ENCODE measurements at regions not wholly inside any gene's neighbourhood (a gene's known extent, or its start where the extent isn't known, plus 50 kb on each side); places are given as distances from the start of the nearest gene placed in this dataset.

DNA sequence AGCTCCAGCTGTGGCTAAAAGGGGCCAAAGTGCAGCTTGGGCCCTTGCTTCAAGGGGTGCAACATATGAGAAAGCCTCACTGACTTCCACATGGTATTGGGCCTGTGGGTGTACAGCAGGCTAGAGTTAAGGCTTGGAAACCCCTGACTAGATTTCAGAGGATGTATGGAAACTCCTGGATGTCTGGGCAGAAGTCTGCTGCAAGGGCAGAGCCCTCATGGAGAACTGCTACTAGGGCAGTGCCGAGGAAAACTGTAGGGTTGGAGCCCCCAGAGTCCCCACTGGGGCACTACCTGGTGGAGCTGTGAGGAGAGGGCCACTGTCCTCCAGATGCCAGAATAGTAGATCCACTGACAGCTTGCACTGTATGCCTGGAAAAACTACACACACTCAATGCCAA, 69.5 kb downstream of the XCL2 start:
- Histone ChIP-seq H3K4me3 (replicated peaks; ENCODE audit: low read depth, low read length) (no peak overlapping the region), H3K36me3 (ENCODE audit: control insufficient read depth, insufficient read depth, low read length) (no peaks in the 10 kb centered on the region), H3K27me3 (replicated peaks; ENCODE audit: control insufficient read depth, insufficient read depth, low read length) (no peaks in the 10 kb centered on the region)
- DNase-seq (ENCODE audit: extremely low read depth, insufficient read length): no peak
- TF ChIP-seq, protein P1, sequence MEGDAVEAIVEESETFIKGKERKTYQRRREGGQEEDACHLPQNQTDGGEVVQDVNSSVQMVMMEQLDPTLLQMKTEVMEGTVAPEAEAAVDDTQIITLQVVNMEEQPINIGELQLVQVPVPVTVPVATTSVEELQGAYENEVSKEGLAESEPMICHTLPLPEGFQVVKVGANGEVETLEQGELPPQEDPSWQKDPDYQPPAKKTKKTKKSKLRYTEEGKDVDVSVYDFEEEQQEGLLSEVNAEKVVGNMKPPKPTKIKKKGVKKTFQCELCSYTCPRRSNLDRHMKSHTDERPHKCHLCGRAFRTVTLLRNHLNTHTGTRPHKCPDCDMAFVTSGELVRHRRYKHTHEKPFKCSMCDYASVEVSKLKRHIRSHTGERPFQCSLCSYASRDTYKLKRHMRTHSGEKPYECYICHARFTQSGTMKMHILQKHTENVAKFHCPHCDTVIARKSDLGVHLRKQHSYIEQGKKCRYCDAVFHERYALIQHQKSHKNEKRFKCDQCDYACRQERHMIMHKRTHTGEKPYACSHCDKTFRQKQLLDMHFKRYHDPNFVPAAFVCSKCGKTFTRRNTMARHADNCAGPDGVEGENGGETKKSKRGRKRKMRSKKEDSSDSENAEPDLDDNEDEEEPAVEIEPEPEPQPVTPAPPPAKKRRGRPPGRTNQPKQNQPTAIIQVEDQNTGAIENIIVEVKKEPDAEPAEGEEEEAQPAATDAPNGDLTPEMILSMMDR (IDR thresholded peaks at IDR 0.05; ENCODE audit: insufficient read depth, low read length, poor library complexity, severe bottlenecking): no peak

GRCh38 chr1:168473126-168473525, 70.7 kb downstream of the XCL2 start:
- Histone ChIP-seq H3K27me3 (replicated peaks; ENCODE audit: control insufficient read depth, insufficient read depth, low read length) (no peaks in the 10 kb centered on the region), H3K36me3 (ENCODE audit: control insufficient read depth, insufficient read depth, low read length) (no peaks in the 10 kb centered on the region), H3K4me3 (replicated peaks; ENCODE audit: low read depth, low read length) (no peak overlapping the region)
- no peak for DNase-seq (ENCODE audit: extremely low read depth, insufficient read length)
- TF ChIP-seq, protein P1 (IDR thresholded peaks at IDR 0.05; ENCODE audit: insufficient read depth, low read length, poor library complexity, severe bottlenecking): no peak

GRCh38 chr1:168472223-168472622, 71.6 kb downstream of the XCL2 start:
- Histone ChIP-seq H3K36me3 (ENCODE audit: control insufficient read depth, insufficient read depth, low read length) (no peaks in the 10 kb centered on the region), H3K4me3 (replicated peaks; ENCODE audit: low read depth, low read length) (no peak overlapping the region), H3K27me3 (replicated peaks; ENCODE audit: control insufficient read depth, insufficient read depth, low read length) (no peaks in the 10 kb centered on the region)
- DNase-seq (ENCODE audit: extremely low read depth, insufficient read length): no peak
- TF ChIP-seq, protein P1 (IDR thresholded peaks at IDR 0.05; ENCODE audit: insufficient read depth, low read length, poor library complexity, severe bottlenecking): no peak

DNA sequence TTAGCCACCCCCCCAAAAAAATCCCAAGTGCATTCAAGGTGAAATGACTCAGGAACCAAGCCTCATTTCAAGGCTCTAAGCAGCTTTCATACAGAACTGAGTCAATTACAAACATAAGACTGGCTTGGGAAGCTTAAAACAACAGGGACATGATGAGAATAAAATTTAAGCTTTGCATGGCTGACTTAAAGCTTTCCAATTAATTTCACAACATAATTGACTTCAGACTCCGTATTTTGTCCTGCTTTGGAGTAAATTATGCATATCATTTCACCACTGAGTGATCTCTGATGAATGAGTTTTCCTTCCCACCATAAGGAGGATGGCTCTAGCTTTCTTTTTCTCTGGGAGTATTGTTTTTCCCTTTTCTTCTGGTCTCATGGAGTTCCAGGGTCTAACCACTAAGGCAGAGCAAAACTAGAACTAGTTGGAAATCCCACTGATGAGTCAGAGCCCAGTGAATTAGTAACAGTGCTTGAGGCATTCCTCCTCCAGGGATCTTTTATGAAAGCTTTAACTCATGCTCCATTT, 72.8 kb downstream of the XCL2 start:
- no peaks in the 10 kb centered on the region for H3K27me3 ChIP-seq (replicated peaks; ENCODE audit: control insufficient read depth, insufficient read depth, low read length)
- H3K36me3 ChIP-seq (ENCODE audit: control insufficient read depth, insufficient read depth, low read length): no peaks in the 10 kb centered on the region
- DNase-seq (ENCODE audit: extremely low read depth, insufficient read length): no peak
- TF ChIP-seq, protein P1 (IDR thresholded peaks at IDR 0.05; ENCODE audit: insufficient read depth, low read length, poor library complexity, severe bottlenecking): no peak
- no peak overlapping the region for H3K4me3 ChIP-seq (replicated peaks; ENCODE audit: low read depth, low read length)

DNA sequence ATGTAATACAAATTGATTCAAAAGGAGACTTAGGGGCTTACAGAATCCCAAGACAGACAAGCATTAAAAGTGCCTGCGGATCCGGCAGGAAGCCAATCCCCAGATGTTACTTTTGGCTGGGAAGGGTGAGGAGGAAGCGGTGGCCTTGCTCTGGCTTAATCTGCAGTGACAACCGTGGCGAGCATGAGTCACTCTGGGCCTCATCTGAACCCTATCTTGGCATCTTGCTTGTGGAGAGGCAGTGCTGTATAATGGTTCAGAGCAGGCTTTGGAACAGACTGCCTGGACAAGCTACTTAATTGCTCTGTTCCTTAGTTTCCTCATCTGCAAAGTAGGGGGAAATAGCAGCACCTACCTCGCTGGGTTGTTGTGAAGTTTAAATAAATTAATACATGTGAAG, 74.1 kb downstream of the XCL2 start:
- Histone ChIP-seq H3K36me3 (ENCODE audit: control insufficient read depth, insufficient read depth, low read length) (no peaks in the 10 kb centered on the region), H3K27me3 (replicated peaks; ENCODE audit: control insufficient read depth, insufficient read depth, low read length) (no peaks in the 10 kb centered on the region), H3K4me3 (replicated peaks; ENCODE audit: low read depth, low read length) (no peak overlapping the region)
- TF ChIP-seq, protein P1 (IDR thresholded peaks at IDR 0.05; ENCODE audit: insufficient read depth, low read length, poor library complexity, severe bottlenecking): no peak
- no peak for DNase-seq (ENCODE audit: extremely low read depth, insufficient read length)

GRCh38 chr1:168468822-168469221, 75.0 kb downstream of the XCL2 start:
- Histone ChIP-seq H3K4me3 (replicated peaks; ENCODE audit: low read depth, low read length) (no peak overlapping the region), H3K27me3 (replicated peaks; ENCODE audit: control insufficient read depth, insufficient read depth, low read length) (no peaks in the 10 kb centered on the region), H3K36me3 (ENCODE audit: control insufficient read depth, insufficient read depth, low read length) (no peaks in the 10 kb centered on the region)
- no peak for DNase-seq (ENCODE audit: extremely low read depth, insufficient read length)
- TF ChIP-seq, protein P1 (IDR thresholded peaks at IDR 0.05; ENCODE audit: insufficient read depth, low read length, poor library complexity, severe bottlenecking): no peak
